WTC11 (cell line): ENCODE measurements at regions not wholly inside any gene's neighbourhood (a gene's known extent, or its start where the extent isn't known, plus 50 kb on each side); places are given as distances from the start of the nearest gene placed in this dataset.

ENCODE experiments used
- ATAC-seq: fragments of 200-7000 bp; cut with Tn5 transposase; 2 replicates; pipeline ENCODE4 v1.10.0; 2021; ENCODE audit warnings: mild to moderate bottlenecking, moderate library complexity
- CTCF ChIA-PET: fragments of 300-600 bp; sonication (Branson Sonifier 250); formaldehyde crosslinking; loops from one replicate; lab custom pipeline; 2021; ENCODE audit warnings: antibody characterized with exemption; lab: Charles Lee
- POLR2A ChIA-PET: fragments of 350-600 bp; sonication (Branson Sonifier 250); formaldehyde crosslinking; loops from one replicate; lab custom pipeline; 2021; ENCODE audit warnings: antibody characterized with exemption; lab: Charles Lee
- DNase-seq: peaks from one replicate; pipeline ENCODE4 v3.0.0; 2021; ENCODE audit warnings: low spot score
- H3K27ac Mint-ChIP-seq: 2 replicates; pipeline ENCODE4 v1.8.0; 2021; ENCODE audit warnings: mixed read lengths
- H3K27me3 Mint-ChIP-seq: 2 replicates; pipeline ENCODE4 v1.8.0; 2021; ENCODE audit warnings: low read depth, mild to moderate bottlenecking, moderate library complexity, mixed read lengths
- H3K36me3 Mint-ChIP-seq: 2 replicates; pipeline ENCODE4 v1.8.0; 2021; ENCODE audit warnings: mixed read lengths
- H3K4me1 Mint-ChIP-seq: 2 replicates; pipeline ENCODE4 v1.8.0; 2022; ENCODE audit warnings: mixed read lengths
- H3K4me3 Mint-ChIP-seq: 2 replicates; pipeline ENCODE4 v1.8.0; 2021; ENCODE audit warnings: mild to moderate bottlenecking, moderate library complexity, mixed read lengths
- H3K9me3 Mint-ChIP-seq: 2 replicates; pipeline ENCODE4 v1.8.0; 2021; ENCODE audit warnings: mixed read lengths
- ATF6 ChIP-seq: sonication (generic); formaldehyde crosslinking; IDR thresholded peaks from 2 replicates; pipeline ENCODE4 v1.8.1; 2023; ENCODE audit warnings: mild to moderate bottlenecking, missing genetic modification reagents
- CREM ChIP-seq: sonication (generic); formaldehyde crosslinking; IDR thresholded peaks from 2 replicates; pipeline ENCODE4 v1.8.1; 2022; ENCODE audit warnings: mild to moderate bottlenecking, missing genetic modification reagents, moderate library complexity
- ESRRA ChIP-seq: sonication (generic); formaldehyde crosslinking; IDR thresholded peaks from 2 replicates; pipeline ENCODE4 v1.8.1; 2022; ENCODE audit warnings: mild to moderate bottlenecking, missing genetic modification reagents, borderline replicate concordance
- ETV6 ChIP-seq: sonication (generic); formaldehyde crosslinking; IDR thresholded peaks from 2 replicates; pipeline ENCODE4 v1.8.1; 2022; ENCODE audit warnings: mild to moderate bottlenecking, missing genetic modification reagents
- GRHL2 ChIP-seq: fragments of 250-450 bp; sonication (Bioruptor Pico); IDR thresholded peaks from 2 replicates; pipeline ENCODE4 v1.8.0; 2022; ENCODE audit warnings: mild to moderate bottlenecking, moderate library complexity; ENCODE audit not compliant: insufficient replicate concordance, severe bottlenecking
- JAZF1 ChIP-seq: fragments of 250-450 bp; sonication (Bioruptor Pico); IDR thresholded peaks from 2 replicates; pipeline ENCODE4 v1.9.0; 2021; ENCODE audit warnings: moderate library complexity, mild to moderate bottlenecking, inconsistent platforms
- RELA ChIP-seq: sonication (generic); formaldehyde crosslinking; IDR thresholded peaks from 2 replicates; pipeline ENCODE4 v1.8.1; 2022; ENCODE audit warnings: missing genetic modification reagents, mild to moderate bottlenecking, borderline replicate concordance
- RORB ChIP-seq: fragments of 250-450 bp; sonication (Bioruptor Pico); IDR thresholded peaks from 2 replicates; pipeline ENCODE4 v1.9.0; 2021; ENCODE audit warnings: mild to moderate bottlenecking
- SMAD4 ChIP-seq: sonication (generic); formaldehyde crosslinking; IDR thresholded peaks from 2 replicates; pipeline ENCODE4 v1.8.0; 2022; ENCODE audit warnings: mild to moderate bottlenecking, missing genetic modification reagents
- SOX15 ChIP-seq: fragments of 250-450 bp; sonication (Bioruptor Pico); IDR thresholded peaks from 2 replicates; pipeline ENCODE4 v1.9.0; 2021; ENCODE audit warnings: mild to moderate bottlenecking
- TCF7 ChIP-seq: sonication (generic); formaldehyde crosslinking; IDR thresholded peaks from 2 replicates; pipeline ENCODE4 v1.8.0; 2022; ENCODE audit warnings: mild to moderate bottlenecking, low read depth, missing genetic modification reagents, moderate library complexity
- TP53 ChIP-seq: sonication (generic); formaldehyde crosslinking; IDR thresholded peaks from 2 replicates; pipeline ENCODE4 v1.8.1; 2023; ENCODE audit warnings: mild to moderate bottlenecking, missing genetic modification reagents
- ZBTB21 ChIP-seq: sonication (generic); formaldehyde crosslinking; IDR thresholded peaks from 2 replicates; pipeline ENCODE4 v1.8.1; 2023; ENCODE audit warnings: mild to moderate bottlenecking, missing genetic modification reagents, borderline replicate concordance
- ZBTB43 ChIP-seq: sonication (generic); formaldehyde crosslinking; IDR thresholded peaks from 2 replicates; pipeline ENCODE4 v1.8.1; 2023; ENCODE audit warnings: mild to moderate bottlenecking, missing genetic modification reagents
- ZNF232 ChIP-seq: sonication (generic); formaldehyde crosslinking; IDR thresholded peaks from 2 replicates; pipeline ENCODE4 v1.8.0; 2022; ENCODE audit warnings: mild to moderate bottlenecking, missing genetic modification reagents
- ZNF317 ChIP-seq: sonication (generic); formaldehyde crosslinking; IDR thresholded peaks from 2 replicates; pipeline ENCODE4 v1.8.1; 2023; ENCODE audit warnings: low read depth, mild to moderate bottlenecking, moderate library complexity, missing genetic modification reagents, borderline replicate concordance
- ZNF396 ChIP-seq: fragments of 250-450 bp; sonication (Bioruptor Pico); IDR thresholded peaks from 2 replicates; pipeline ENCODE4 v1.8.0; 2021; ENCODE audit warnings: mild to moderate bottlenecking, moderate library complexity, borderline replicate concordance
- ZNF425 ChIP-seq: fragments of 250-450 bp; sonication (Bioruptor Pico); conservative IDR thresholded peaks from 2 replicates; pipeline ENCODE4 v1.9.0; 2021; ENCODE audit warnings: mild to moderate bottlenecking
- TF ChIP-seq, protein P1 (sequence below): sonication (generic); formaldehyde crosslinking; IDR thresholded peaks from 2 replicates; pipeline ENCODE4 v1.8.1; 2023; ENCODE audit warnings: mild to moderate bottlenecking, missing genetic modification reagents, moderate library complexity
- TF ChIP-seq, protein P2 (sequence below): fragments of 200-600 bp; IDR thresholded peaks from 2 replicates; pipeline ENCODE4 v1.8.0; 2022; ENCODE audit warnings: antibody characterized with exemption
- TF ChIP-seq, protein P3 (sequence below): sonication (generic); formaldehyde crosslinking; IDR thresholded peaks from 2 replicates; pipeline ENCODE4 v1.8.0; 2022; ENCODE audit warnings: mild to moderate bottlenecking, missing genetic modification reagents
- TF ChIP-seq, protein P4 (sequence below): sonication (generic); formaldehyde crosslinking; conservative IDR thresholded peaks from 2 replicates; pipeline ENCODE4 v1.8.1; 2022; ENCODE audit warnings: mild to moderate bottlenecking, missing genetic modification reagents

GRCh38 chr13:22262001-22262885 lies 591.4 kb downstream of the FGF9 start:
- TF ChIP-seq, protein P1, sequence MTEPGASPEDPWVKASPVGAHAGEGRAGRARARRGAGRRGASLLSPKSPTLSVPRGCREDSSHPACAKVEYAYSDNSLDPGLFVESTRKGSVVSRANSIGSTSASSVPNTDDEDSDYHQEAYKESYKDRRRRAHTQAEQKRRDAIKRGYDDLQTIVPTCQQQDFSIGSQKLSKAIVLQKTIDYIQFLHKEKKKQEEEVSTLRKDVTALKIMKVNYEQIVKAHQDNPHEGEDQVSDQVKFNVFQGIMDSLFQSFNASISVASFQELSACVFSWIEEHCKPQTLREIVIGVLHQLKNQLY, result no peak
- no peak for TF ChIP-seq ZNF425 (CRISPR knock-in tag)
- no peak for TF ChIP-seq ZNF317 (CRISPR knock-in tag)
- TF ChIP-seq ESRRA (CRISPR knock-in tag), result no peak
- TF ChIP-seq SOX15 (CRISPR knock-in tag), result no peak
- TF ChIP-seq ETV6 (CRISPR knock-in tag), result no peak
- no peak for TF ChIP-seq GRHL2 (CRISPR knock-in tag)
- no peak for TF ChIP-seq CREM (CRISPR knock-in tag)
- no peak for TF ChIP-seq SMAD4
- TF ChIP-seq RELA (CRISPR knock-in tag), result no peak
- no peak for TF ChIP-seq TP53 (CRISPR knock-in tag)
- TF ChIP-seq TCF7 (CRISPR knock-in tag), result no peak
- no peak for TF ChIP-seq ZNF232 (CRISPR knock-in tag)
- TF ChIP-seq, protein P2, sequence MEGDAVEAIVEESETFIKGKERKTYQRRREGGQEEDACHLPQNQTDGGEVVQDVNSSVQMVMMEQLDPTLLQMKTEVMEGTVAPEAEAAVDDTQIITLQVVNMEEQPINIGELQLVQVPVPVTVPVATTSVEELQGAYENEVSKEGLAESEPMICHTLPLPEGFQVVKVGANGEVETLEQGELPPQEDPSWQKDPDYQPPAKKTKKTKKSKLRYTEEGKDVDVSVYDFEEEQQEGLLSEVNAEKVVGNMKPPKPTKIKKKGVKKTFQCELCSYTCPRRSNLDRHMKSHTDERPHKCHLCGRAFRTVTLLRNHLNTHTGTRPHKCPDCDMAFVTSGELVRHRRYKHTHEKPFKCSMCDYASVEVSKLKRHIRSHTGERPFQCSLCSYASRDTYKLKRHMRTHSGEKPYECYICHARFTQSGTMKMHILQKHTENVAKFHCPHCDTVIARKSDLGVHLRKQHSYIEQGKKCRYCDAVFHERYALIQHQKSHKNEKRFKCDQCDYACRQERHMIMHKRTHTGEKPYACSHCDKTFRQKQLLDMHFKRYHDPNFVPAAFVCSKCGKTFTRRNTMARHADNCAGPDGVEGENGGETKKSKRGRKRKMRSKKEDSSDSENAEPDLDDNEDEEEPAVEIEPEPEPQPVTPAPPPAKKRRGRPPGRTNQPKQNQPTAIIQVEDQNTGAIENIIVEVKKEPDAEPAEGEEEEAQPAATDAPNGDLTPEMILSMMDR, result no peak
- Mint-ChIP-seq H3K4me3 (no peak overlapping the region), H3K27ac (no peak overlapping the region), H3K36me3 (no peaks in the 10 kb centered on the region), H3K9me3 (no peaks in the 10 kb centered on the region), H3K4me1 (no peaks in the 10 kb centered on the region), H3K27me3 (no peaks in the 10 kb centered on the region)
- ChIA-PET POLR2A (no interaction called here), CTCF (no interaction called here)
- ATAC-seq (no peak), DNase-seq (no peak)

DNA sequence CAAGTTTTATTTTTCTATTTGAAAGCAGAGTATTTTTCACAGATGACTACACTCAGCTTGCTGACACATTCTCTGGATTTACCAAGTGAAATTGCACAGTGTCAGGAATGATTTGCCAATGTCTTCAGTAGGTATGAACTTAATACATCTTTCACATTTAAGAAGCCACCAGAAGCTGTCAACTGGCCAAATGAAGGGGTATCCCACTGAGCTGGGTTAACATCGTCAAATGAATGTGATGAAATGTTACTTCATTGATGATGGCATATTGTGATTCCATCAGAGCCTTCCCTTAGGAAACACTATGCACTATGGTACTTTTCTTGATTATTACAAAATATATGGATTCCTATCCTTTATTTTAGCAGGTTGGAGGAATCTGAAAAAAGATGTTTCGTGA lies 592.3 kb downstream of the FGF9 start:
- Mint-ChIP-seq H3K4me1 (no peaks in the 10 kb centered on the region), H3K36me3 (no peaks in the 10 kb centered on the region), H3K27ac (no peak overlapping the region), H3K27me3 (no peaks in the 10 kb centered on the region), H3K9me3 (no peaks in the 10 kb centered on the region), H3K4me3 (no peak overlapping the region)
- TF ChIP-seq ZBTB21 (CRISPR knock-in tag), result no peak
- no peak for TF ChIP-seq ATF6 (CRISPR knock-in tag)
- no peak for TF ChIP-seq ZBTB43 (CRISPR knock-in tag)
- TF ChIP-seq, protein P3, sequence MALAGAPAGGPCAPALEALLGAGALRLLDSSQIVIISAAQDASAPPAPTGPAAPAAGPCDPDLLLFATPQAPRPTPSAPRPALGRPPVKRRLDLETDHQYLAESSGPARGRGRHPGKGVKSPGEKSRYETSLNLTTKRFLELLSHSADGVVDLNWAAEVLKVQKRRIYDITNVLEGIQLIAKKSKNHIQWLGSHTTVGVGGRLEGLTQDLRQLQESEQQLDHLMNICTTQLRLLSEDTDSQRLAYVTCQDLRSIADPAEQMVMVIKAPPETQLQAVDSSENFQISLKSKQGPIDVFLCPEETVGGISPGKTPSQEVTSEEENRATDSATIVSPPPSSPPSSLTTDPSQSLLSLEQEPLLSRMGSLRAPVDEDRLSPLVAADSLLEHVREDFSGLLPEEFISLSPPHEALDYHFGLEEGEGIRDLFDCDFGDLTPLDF (CRISPR knock-in tag), result no peak
- TF ChIP-seq ZNF396, result no peak
- TF ChIP-seq, protein P4, sequence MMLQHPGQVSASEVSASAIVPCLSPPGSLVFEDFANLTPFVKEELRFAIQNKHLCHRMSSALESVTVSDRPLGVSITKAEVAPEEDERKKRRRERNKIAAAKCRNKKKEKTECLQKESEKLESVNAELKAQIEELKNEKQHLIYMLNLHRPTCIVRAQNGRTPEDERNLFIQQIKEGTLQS (CRISPR knock-in tag), result no peak
- no peak for TF ChIP-seq RORB (CRISPR knock-in tag)
- no peak for TF ChIP-seq JAZF1 (CRISPR knock-in tag)
- TF ChIP-seq ESRRA (CRISPR knock-in tag), result no peak
- DNase-seq (no peak), ATAC-seq (no peak)
- ChIA-PET CTCF (interaction anchor here (0.6 kb wide), 1 partner anchor 23 kb away, joined by 3 read pairs; no protein-coding TSS in a partner anchor), POLR2A (no interaction called here)
